HEK293 (cell line): ENCODE measurements at regions not wholly inside any gene's neighbourhood (a gene's known extent, or its start where the extent isn't known, plus 50 kb on each side); places are given as distances from the start of the nearest gene placed in this dataset.

Experiments used
- CTCF ChIA-PET: fragments of 350-600 bp; formaldehyde crosslinking; extraction: SDS; loops from one replicate; lab custom pipeline; 2021; ENCODE audit warnings: antibody characterized with exemption; lab: Yijun Ruan, JAX
- POLR2A ChIA-PET: fragments of 300-600 bp; formaldehyde crosslinking; extraction: SDS; loops from one replicate; lab custom pipeline; 2020; ENCODE audit warnings: antibody characterized with exemption, inconsistent platforms; lab: Yijun Ruan, JAX
- H3K27ac ChIP-seq: fragments of 200-500 bp; sonication (Bioruptor generic); 2 replicates; pipeline ENCODE4 v1.5.1; 2014; ENCODE audit warnings: low read depth, low read length, control low read depth, inconsistent platforms; ENCODE audit errors: extremely low read depth
- H3K36me3 ChIP-seq, 2 experiments: fragments of 200-500 bp in 1 of 2; sonication (Bioruptor generic) in 1 of 2; 1 replicate in 1 of 2; 2 replicates in 1 of 2; pipeline ENCODE4 v1.5.1; 2014 to 2017; ENCODE audit warnings: inconsistent platforms in 2 of 2, low read length in 2 of 2; ENCODE audit not compliant: control insufficient read depth in 2 of 2, insufficient read depth in 1 of 2
- H3K4me1 ChIP-seq: fragments of 200-500 bp; sonication (Bioruptor generic); 2 replicates; pipeline ENCODE4 v1.5.1; 2014; ENCODE audit warnings: mild to moderate bottlenecking, low read length, inconsistent platforms; ENCODE audit not compliant: control insufficient read depth, insufficient read depth
- H3K4me3 ChIP-seq: 2 replicates; pipeline ENCODE4 v1.5.1; 2011; ENCODE audit warnings: low read depth, mild to moderate bottlenecking, control low read depth, low read length, moderate library complexity
- H3K9me3 ChIP-seq: fragments of 200-500 bp; sonication (Bioruptor generic); 2 replicates; pipeline ENCODE4 v1.5.1; 2014; ENCODE audit warnings: low read depth, low read length, inconsistent platforms; ENCODE audit not compliant: control insufficient read depth, insufficient read depth
- HOXA7 ChIP-seq: sonication (generic); formaldehyde crosslinking; IDR thresholded peaks from 2 replicates; pipeline ENCODE4 v1.8.1; 2022; ENCODE audit warnings: missing genetic modification reagents, borderline replicate concordance
- HOXC10 ChIP-seq: sonication (generic); formaldehyde crosslinking; IDR thresholded peaks from 2 replicates; pipeline ENCODE4 v1.8.1; 2023; ENCODE audit warnings: mild to moderate bottlenecking, missing genetic modification reagents
- IKZF3 ChIP-seq: fragments of 450-650 bp; IDR thresholded peaks from 2 replicates; pipeline ENCODE4 v1.5.0; 2018; ENCODE audit warnings: missing biosample characterization, mild to moderate bottlenecking, missing genetic modification characterization, moderate library complexity
- KLF1 ChIP-seq: fragments of 450-650 bp; formaldehyde crosslinking; IDR thresholded peaks from 2 replicates; pipeline ENCODE4 v1.5.1; 2016; ENCODE audit warnings: missing biosample characterization, missing genetic modification characterization
- KLF16 ChIP-seq: fragments of 450-650 bp; formaldehyde crosslinking; IDR thresholded peaks from 2 replicates; pipeline ENCODE4 v1.5.1; 2017; ENCODE audit warnings: missing biosample characterization, missing genetic modification characterization
- OVOL3 ChIP-seq: fragments of 450-650 bp; formaldehyde crosslinking; IDR thresholded peaks from 2 replicates; pipeline ENCODE4 v1.5.1; 2016; ENCODE audit warnings: missing biosample characterization, missing genetic modification characterization
- TRIM28 ChIP-seq: IDR thresholded peaks from 2 replicates; pipeline ENCODE4 v1.6.1; 2011; ENCODE audit warnings: low read length, control low read depth, borderline replicate concordance
- ZBTB1 ChIP-seq: fragments of 450-650 bp; formaldehyde crosslinking; IDR thresholded peaks from 2 replicates; pipeline ENCODE4 v1.5.1; 2016; ENCODE audit warnings: missing biosample characterization, missing genetic modification characterization
- ZFP69B ChIP-seq: fragments of 450-650 bp; formaldehyde crosslinking; IDR thresholded peaks from 2 replicates; pipeline ENCODE4 v1.5.1; 2016; ENCODE audit warnings: missing biosample characterization, missing genetic modification characterization
- ZNF133 ChIP-seq: fragments of 450-650 bp; formaldehyde crosslinking; IDR thresholded peaks from 2 replicates; pipeline ENCODE4 v1.5.1; 2016; ENCODE audit warnings: missing biosample characterization, missing genetic modification characterization
- ZNF140 ChIP-seq: fragments of 450-650 bp; formaldehyde crosslinking; IDR thresholded peaks from 2 replicates; pipeline ENCODE4 v1.5.1; 2016; ENCODE audit warnings: missing biosample characterization, missing genetic modification characterization
- ZNF202 ChIP-seq: fragments of 450-650 bp; formaldehyde crosslinking; IDR thresholded peaks from 2 replicates; pipeline ENCODE4 v1.5.1; 2016; ENCODE audit warnings: missing biosample characterization, missing genetic modification characterization, borderline replicate concordance
- ZNF23 ChIP-seq: fragments of 450-650 bp; formaldehyde crosslinking; IDR thresholded peaks from 2 replicates; pipeline ENCODE4 v1.5.1; 2016; ENCODE audit warnings: missing biosample characterization, missing genetic modification characterization, borderline replicate concordance
- ZNF239 ChIP-seq: fragments of 450-650 bp; formaldehyde crosslinking; IDR thresholded peaks from 2 replicates; pipeline ENCODE4 v1.5.1; 2016; ENCODE audit warnings: missing biosample characterization, missing genetic modification characterization
- ZNF248 ChIP-seq: fragments of 450-650 bp; formaldehyde crosslinking; IDR thresholded peaks from 2 replicates; pipeline ENCODE4 v1.5.1; 2017; ENCODE audit warnings: missing biosample characterization, missing genetic modification characterization
- ZNF266 ChIP-seq: fragments of 450-650 bp; formaldehyde crosslinking; IDR thresholded peaks from 2 replicates; pipeline ENCODE4 v1.5.1; 2016; ENCODE audit warnings: missing biosample characterization, missing genetic modification characterization, low read depth
- ZNF292 ChIP-seq: fragments of 450-650 bp; formaldehyde crosslinking; IDR thresholded peaks from 2 replicates; pipeline ENCODE4 v1.5.1; 2016; ENCODE audit warnings: low read depth, missing biosample characterization, missing genetic modification characterization, borderline replicate concordance
- ZNF324 ChIP-seq: fragments of 450-650 bp; formaldehyde crosslinking; IDR thresholded peaks from 2 replicates; pipeline ENCODE4 v1.5.1; 2016; ENCODE audit warnings: missing biosample characterization, missing genetic modification characterization
- ZNF341 ChIP-seq: fragments of 450-650 bp; formaldehyde crosslinking; IDR thresholded peaks from 2 replicates; pipeline ENCODE4; 2016; ENCODE audit warnings: low read depth, missing biosample characterization, missing genetic modification characterization
- ZNF394 ChIP-seq: fragments of 450-650 bp; formaldehyde crosslinking; IDR thresholded peaks from 2 replicates; pipeline ENCODE4 v1.5.1; 2016; ENCODE audit warnings: missing biosample characterization, missing genetic modification characterization, mild to moderate bottlenecking, moderate library complexity, borderline replicate concordance
- ZNF404 ChIP-seq: fragments of 450-650 bp; formaldehyde crosslinking; IDR thresholded peaks from 2 replicates; pipeline ENCODE4 v1.5.1; 2017; ENCODE audit warnings: missing biosample characterization, missing genetic modification characterization
- ZNF548 ChIP-seq: fragments of 450-650 bp; formaldehyde crosslinking; IDR thresholded peaks from 2 replicates; pipeline ENCODE4 v1.5.1; 2016; ENCODE audit warnings: missing biosample characterization, missing genetic modification characterization
- ZNF560 ChIP-seq: fragments of 450-650 bp; formaldehyde crosslinking; IDR thresholded peaks from 2 replicates; pipeline ENCODE4 v1.5.1; 2017; ENCODE audit warnings: missing biosample characterization, missing genetic modification characterization, borderline replicate concordance
- ZNF596 ChIP-seq: fragments of 450-650 bp; IDR thresholded peaks from 2 replicates; pipeline ENCODE4 v1.5.0; 2018; ENCODE audit warnings: missing biosample characterization, mild to moderate bottlenecking, missing genetic modification characterization, moderate library complexity
- ZNF600 ChIP-seq: fragments of 450-650 bp; formaldehyde crosslinking; IDR thresholded peaks from 2 replicates; pipeline ENCODE4 v1.5.1; 2016; ENCODE audit warnings: missing biosample characterization, missing genetic modification characterization
- ZNF621 ChIP-seq: fragments of 450-650 bp; formaldehyde crosslinking; IDR thresholded peaks from 2 replicates; pipeline ENCODE4 v1.5.1; 2017; ENCODE audit warnings: missing biosample characterization, missing genetic modification characterization
- ZNF76 ChIP-seq: fragments of 450-650 bp; formaldehyde crosslinking; IDR thresholded peaks from 2 replicates; pipeline ENCODE4; 2016; ENCODE audit warnings: low read depth, missing biosample characterization, missing genetic modification characterization, borderline replicate concordance
- ZNF768 ChIP-seq: fragments of 450-650 bp; formaldehyde crosslinking; IDR thresholded peaks from 2 replicates; pipeline ENCODE4 v1.5.1; 2018; ENCODE audit warnings: missing biosample characterization, mild to moderate bottlenecking, missing genetic modification characterization
- ZNF785 ChIP-seq: fragments of 450-650 bp; formaldehyde crosslinking; IDR thresholded peaks from 2 replicates; pipeline ENCODE4 v1.5.1; 2016; ENCODE audit warnings: missing biosample characterization, missing genetic modification characterization
- TF ChIP-seq, protein P1 (sequence below): fragments of 450-650 bp; formaldehyde crosslinking; IDR thresholded peaks from 2 replicates; pipeline ENCODE4 v1.5.1; 2016; ENCODE audit warnings: missing biosample characterization, missing genetic modification characterization
- TF ChIP-seq, protein P2 (sequence below): fragments of 450-650 bp; formaldehyde crosslinking; IDR thresholded peaks from 2 replicates; pipeline ENCODE4 v1.5.1; 2016; ENCODE audit warnings: missing biosample characterization, missing genetic modification characterization
- TF ChIP-seq, protein P3 (sequence below): sonication (generic); formaldehyde crosslinking; IDR thresholded peaks from 2 replicates; pipeline ENCODE4 v1.8.1; 2022; ENCODE audit warnings: mild to moderate bottlenecking, moderate library complexity, missing genetic modification reagents
- TF ChIP-seq, protein P4 (sequence below): fragments of 450-650 bp; formaldehyde crosslinking; IDR thresholded peaks from 2 replicates; pipeline ENCODE4 v1.5.1; 2016; ENCODE audit warnings: missing biosample characterization, missing genetic modification characterization
- TF ChIP-seq, protein P5 (sequence below): fragments of 450-650 bp; formaldehyde crosslinking; IDR thresholded peaks from 2 replicates; pipeline ENCODE4 v1.5.0; 2017; ENCODE audit warnings: missing biosample characterization, missing genetic modification characterization, borderline replicate concordance

DNA sequence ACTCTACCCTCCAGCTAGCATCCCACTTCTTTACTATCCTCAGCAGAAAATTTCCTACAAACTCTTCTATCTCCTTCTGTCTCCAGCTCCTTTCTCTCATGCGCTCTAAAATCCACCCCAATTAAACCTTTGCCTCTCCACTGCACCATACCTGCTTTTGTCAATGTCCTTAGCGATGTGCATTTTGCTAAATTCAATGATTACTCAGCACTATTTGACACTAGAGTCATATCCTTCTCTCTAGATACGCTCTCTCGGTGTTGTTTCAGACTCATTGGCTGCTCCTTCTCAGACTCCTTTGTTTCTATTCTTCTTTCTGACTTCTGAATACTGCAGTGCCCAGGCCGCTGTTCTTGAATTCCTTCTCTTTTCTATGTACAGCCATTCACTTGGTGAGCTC is 144.2 kb downstream of the HLX start:
- H3K4me1 ChIP-seq: no peaks in the 10 kb centered on the region
- no peak overlapping the region for H3K4me3 ChIP-seq
- POLR2A ChIA-PET: no interaction called here
- H3K27ac ChIP-seq: no peak overlapping the region
- CTCF ChIA-PET: interaction anchor here (0.6 to 1.4 kb wide), 2 partner anchors 180 to 204 kb away, joined by 4 to 5 read pairs; no protein-coding TSS in a partner anchor
- no peaks in the 10 kb centered on the region for H3K36me3 ChIP-seq
- no peaks in the 10 kb centered on the region for H3K9me3 ChIP-seq
- TF ChIP-seq ZNF394 (tag by site-specific recombination) (no peak), ZNF621 (tag by site-specific recombination) (no peak), ZNF596 (no peak), ZNF292 (tag by site-specific recombination) (no peak), ZNF23 (tag by site-specific recombination) (no peak), ZNF560 (no peak), ZNF76 (tag by site-specific recombination) (no peak), ZBTB1 (tag by site-specific recombination) (no peak), ZNF140 (no peak), ZNF202 (tag by site-specific recombination) (no peak), ZNF133 (no peak), IKZF3 (tag by site-specific recombination) (no peak), ZNF341 (no peak), ZNF266 (no peak), ZNF239 (tag by site-specific recombination) (no peak), ZNF248 (no peak), KLF1 (tag by site-specific recombination) (no peak), HOXA7 (CRISPR knock-in tag) (no peak), TRIM28 (no peak)
- TF ChIP-seq, protein P1, sequence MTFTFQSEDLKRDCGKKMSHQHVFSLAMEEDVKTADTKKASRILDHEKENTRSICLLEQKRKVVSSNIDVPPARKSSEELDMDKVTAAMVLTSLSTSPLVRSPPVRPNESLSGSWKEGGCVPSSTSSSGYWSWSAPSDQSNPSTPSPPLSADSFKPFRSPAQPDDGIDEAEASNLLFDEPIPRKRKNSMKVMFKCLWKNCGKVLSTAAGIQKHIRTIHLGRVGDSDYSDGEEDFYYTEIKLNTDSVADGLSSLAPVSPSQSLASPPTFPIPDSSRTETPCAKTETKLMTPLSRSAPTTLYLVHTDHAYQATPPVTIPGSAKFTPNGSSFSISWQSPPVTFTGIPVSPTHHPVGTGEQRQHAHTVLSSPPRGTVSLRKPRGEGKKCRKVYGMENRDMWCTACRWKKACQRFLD (tag by site-specific recombination): no peak

DNA sequence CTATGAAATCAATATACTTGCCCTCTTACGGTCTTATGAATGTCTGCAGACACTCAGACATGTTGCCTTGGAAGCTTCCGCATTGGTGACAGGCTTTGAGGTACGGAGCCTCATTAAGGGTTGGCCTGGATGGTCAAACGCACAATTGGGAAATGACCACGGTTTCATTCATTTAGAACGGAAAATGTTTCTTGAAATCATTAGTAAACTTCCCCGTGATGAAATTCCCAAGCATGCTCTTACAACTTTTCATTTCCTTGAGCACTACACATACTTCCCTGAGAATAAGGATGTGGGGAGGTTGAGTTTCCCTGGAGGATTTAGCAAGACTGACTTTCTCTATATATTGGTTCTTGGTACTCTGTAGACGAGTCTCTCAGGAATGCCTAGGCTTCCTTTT is 146.3 kb downstream of the HLX start:
- POLR2A ChIA-PET: no interaction called here
- H3K27ac ChIP-seq: no peak overlapping the region
- no peak overlapping the region for H3K4me3 ChIP-seq
- H3K36me3 ChIP-seq: no peaks in the 10 kb centered on the region
- no peaks in the 10 kb centered on the region for H3K9me3 ChIP-seq
- CTCF ChIA-PET: no interaction called here
- no peaks in the 10 kb centered on the region for H3K4me1 ChIP-seq
- no peak for TF ChIP-seq ZFP69B (tag by site-specific recombination)
- no peak for TF ChIP-seq KLF16
- TF ChIP-seq, protein P2, sequence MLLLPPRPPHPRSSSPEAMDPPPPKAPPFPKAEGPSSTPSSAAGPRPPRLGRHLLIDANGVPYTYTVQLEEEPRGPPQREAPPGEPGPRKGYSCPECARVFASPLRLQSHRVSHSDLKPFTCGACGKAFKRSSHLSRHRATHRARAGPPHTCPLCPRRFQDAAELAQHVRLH (tag by site-specific recombination): no peak
- TF ChIP-seq, protein P3, sequence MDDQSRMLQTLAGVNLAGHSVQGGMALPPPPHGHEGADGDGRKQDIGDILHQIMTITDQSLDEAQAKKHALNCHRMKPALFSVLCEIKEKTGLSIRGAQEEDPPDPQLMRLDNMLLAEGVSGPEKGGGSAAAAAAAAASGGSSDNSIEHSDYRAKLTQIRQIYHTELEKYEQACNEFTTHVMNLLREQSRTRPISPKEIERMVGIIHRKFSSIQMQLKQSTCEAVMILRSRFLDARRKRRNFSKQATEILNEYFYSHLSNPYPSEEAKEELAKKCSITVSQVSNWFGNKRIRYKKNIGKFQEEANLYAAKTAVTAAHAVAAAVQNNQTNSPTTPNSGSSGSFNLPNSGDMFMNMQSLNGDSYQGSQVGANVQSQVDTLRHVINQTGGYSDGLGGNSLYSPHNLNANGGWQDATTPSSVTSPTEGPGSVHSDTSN: no peak
- TF ChIP-seq ZNF404 (tag by site-specific recombination): no peak
- no peak for TF ChIP-seq ZNF133
- TF ChIP-seq ZNF341: no peak
- no peak for TF ChIP-seq ZNF600 (tag by site-specific recombination)
- TF ChIP-seq ZNF768 (tag by site-specific recombination): no peak
- TF ChIP-seq, protein P4, sequence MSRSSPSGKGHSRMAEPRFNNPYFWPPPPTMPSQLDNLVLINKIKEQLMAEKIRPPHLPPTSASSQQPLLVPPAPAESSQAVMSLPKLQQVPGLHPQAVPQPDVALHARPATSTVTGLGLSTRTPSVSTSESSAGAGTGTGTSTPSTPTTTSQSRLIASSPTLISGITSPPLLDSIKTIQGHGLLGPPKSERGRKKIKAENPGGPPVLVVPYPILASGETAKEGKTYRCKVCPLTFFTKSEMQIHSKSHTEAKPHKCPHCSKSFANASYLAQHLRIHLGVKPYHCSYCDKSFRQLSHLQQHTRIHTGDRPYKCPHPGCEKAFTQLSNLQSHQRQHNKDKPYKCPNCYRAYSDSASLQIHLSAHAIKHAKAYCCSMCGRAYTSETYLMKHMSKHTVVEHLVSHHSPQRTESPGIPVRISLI: no peak
- no peak for TF ChIP-seq ZNF548
- TF ChIP-seq OVOL3: no peak
- no peak for TF ChIP-seq HOXC10 (CRISPR knock-in tag)
- no peak for TF ChIP-seq ZNF785 (tag by site-specific recombination)
- TF ChIP-seq ZNF394 (tag by site-specific recombination): no peak
- no peak for TF ChIP-seq ZNF324 (tag by site-specific recombination)
- TF ChIP-seq, protein P5, sequence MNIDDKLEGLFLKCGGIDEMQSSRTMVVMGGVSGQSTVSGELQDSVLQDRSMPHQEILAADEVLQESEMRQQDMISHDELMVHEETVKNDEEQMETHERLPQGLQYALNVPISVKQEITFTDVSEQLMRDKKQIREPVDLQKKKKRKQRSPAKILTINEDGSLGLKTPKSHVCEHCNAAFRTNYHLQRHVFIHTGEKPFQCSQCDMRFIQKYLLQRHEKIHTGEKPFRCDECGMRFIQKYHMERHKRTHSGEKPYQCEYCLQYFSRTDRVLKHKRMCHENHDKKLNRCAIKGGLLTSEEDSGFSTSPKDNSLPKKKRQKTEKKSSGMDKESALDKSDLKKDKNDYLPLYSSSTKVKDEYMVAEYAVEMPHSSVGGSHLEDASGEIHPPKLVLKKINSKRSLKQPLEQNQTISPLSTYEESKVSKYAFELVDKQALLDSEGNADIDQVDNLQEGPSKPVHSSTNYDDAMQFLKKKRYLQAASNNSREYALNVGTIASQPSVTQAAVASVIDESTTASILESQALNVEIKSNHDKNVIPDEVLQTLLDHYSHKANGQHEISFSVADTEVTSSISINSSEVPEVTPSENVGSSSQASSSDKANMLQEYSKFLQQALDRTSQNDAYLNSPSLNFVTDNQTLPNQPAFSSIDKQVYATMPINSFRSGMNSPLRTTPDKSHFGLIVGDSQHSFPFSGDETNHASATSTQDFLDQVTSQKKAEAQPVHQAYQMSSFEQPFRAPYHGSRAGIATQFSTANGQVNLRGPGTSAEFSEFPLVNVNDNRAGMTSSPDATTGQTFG (tag by site-specific recombination): no peak
